HG03066 (cell line): ENCODE measurements at regions not wholly inside any gene's neighbourhood (a gene's known extent, or its start where the extent isn't known, plus 50 kb on each side); places are given as distances from the start of the nearest gene placed in this dataset.

Experiments used
- ATAC-seq: cut with Tn5 transposase; IDR thresholded peaks from one replicate; pipeline ENCODE4 v1.9.1; 2021; ENCODE audit warnings: low read depth; ENCODE audit not compliant: unreplicated experiment

- no peak for ATAC-seq
These were observed 502.6 kb upstream of the CBLB start for GRCh38 chr3:106371221-106371970.

GRCh38 chr3:106371971-106372805 is 503.4 kb upstream of the CBLB start:
- no peak for ATAC-seq

GRCh38 chr3:106372806-106373190 is 504.0 kb upstream of the CBLB start:
- no peak for ATAC-seq

- ATAC-seq = no peak
These were observed 507.3 kb upstream of the CBLB start for GRCh38 chr3:106376016-106376570.

GRCh38 chr3:106379251-106379750 is 510.5 kb upstream of the CBLB start:
- no peak for ATAC-seq

- ATAC-seq = no peak
These were observed 511.4 kb upstream of the CBLB start for GRCh38 chr3:106380232-106380631.

GRCh38 chr3:106381286-106381938 is 512.6 kb upstream of the CBLB start:
- no peak for ATAC-seq

- no peak for ATAC-seq
These were observed 513.1 kb upstream of the CBLB start for GRCh38 chr3:106381939-106382335.

- no peak for ATAC-seq
These were observed 517.2 kb upstream of the CBLB start for GRCh38 chr3:106386050-106386449.

GRCh38 chr3:106392915-106393314 is 524.1 kb upstream of the CBLB start:
- no peak for ATAC-seq

GRCh38 chr3:106397006-106397405 is 528.2 kb upstream of the CBLB start:
- no peak for ATAC-seq

GRCh38 chr3:106398891-106399600 is 530.2 kb upstream of the CBLB start:
- ATAC-seq = no peak

- no peak for ATAC-seq
These were observed 530.9 kb upstream of the CBLB start for GRCh38 chr3:106399761-106400160.

GRCh38 chr3:106401666-106402490 is 533.1 kb upstream of the CBLB start:
- no peak for ATAC-seq

- no peak for ATAC-seq
These were observed 534.7 kb upstream of the CBLB start for GRCh38 chr3:106403371-106404145.

- no peak for ATAC-seq
These were observed 544.9 kb upstream of the CBLB start for GRCh38 chr3:106413683-106414082.

GRCh38 chr3:106420628-106421027 is 551.8 kb upstream of the CBLB start:
- ATAC-seq = no peak

- no peak for ATAC-seq
These were observed 552.6 kb upstream of the CBLB start for GRCh38 chr3:106421426-106421825.

GRCh38 chr3:106421909-106422308 is 553.1 kb upstream of the CBLB start:
- no peak for ATAC-seq
